GM12872 (cell line): ENCODE measurements at regions not wholly inside any gene's neighbourhood (a gene's known extent, or its start where the extent isn't known, plus 50 kb on each side); places are given as distances from the start of the nearest gene placed in this dataset.

Source experiments
- CTCF ChIP-seq: IDR thresholded peaks from 3 replicates; pipeline ENCODE4 v1.5.1; 2011; ENCODE audit warnings: low read depth, mild to moderate bottlenecking, low read length, moderate library complexity; ENCODE audit not compliant: insufficient read depth

DNA sequence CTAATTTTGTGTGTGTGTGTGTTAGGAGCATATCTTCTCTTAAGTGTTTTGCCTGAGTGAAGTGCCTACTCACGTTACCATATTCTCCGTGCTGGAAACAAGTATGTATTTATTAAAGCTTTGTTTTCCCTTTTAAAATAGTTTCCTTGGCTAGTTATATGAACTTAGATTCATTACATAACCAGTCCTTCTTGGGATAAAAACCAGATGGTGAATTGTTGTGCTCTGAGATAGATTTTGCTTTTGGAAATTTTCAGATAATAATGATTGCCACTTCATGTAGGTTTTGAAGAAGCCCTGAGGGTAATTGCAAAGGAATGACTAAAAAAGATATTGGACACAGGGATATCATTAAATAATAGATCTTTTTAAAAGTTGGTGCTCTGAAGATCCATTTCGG lies 390.2 kb upstream of the SGO1 start:
- TF ChIP-seq CTCF: no peak

GRCh38 chr3:20575146-20575545 lies 389.1 kb upstream of the SGO1 start:
- no peak for TF ChIP-seq CTCF

- no peak for TF ChIP-seq CTCF
Observed at GRCh38 chr3:20574746-20575145, 388.7 kb upstream of the SGO1 start.

DNA sequence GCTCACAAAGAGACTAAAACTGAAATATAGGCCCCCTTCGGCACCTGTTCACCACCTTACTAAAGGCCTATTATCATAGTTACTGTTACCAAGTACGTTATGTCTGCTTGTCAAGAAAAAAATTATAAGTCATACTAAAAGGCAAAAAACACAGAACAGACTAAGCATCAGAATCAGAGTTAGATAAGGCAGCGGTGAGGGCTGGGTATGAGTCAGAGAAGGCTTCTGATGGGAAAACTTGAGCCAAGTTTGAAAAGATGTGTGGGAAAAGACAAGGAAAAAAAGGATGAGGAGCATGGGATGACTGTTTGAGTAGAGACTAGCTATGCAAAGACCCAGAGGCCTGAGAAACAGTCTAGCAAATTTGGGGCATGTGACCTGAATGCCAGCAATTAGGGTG lies 387.2 kb upstream of the SGO1 start:
- no peak for TF ChIP-seq CTCF

DNA sequence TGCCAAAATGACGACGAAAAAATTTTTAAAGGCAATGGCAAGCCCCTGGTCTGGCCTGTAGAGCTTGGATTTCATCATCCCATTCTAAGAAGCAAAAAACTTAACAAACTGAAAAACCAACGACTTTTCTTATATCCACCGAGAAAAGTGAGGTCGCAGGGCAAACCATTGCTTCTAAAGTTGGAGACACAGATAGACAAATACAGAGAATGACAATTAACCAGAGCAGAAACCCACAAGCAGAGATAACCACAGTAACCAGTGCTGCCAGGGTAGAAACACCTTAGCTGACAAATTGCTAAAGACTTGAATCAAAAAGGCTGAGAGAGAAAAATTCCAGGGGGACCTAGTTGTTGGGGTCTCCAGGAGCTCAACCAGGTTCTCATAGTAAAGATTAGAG lies 386.5 kb upstream of the SGO1 start:
- no peak for TF ChIP-seq CTCF

DNA sequence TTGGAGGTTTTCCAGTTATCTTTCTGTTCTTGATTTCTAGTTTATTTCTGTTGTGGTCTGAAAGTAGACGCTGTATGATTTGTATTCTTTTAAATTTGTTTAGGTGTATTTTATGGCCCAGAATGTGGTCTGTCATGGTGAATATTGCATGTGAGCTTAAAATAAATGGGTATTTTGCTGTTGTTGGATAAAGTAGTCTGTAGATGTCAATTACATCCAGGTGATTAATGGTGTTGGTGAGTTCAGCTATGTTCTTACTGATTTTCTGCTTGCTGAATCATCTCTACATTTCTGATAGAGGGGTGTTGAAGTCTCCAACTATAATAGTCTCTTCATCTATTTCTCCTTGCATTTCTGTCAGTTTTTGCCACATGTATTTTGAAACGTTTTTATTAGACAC lies 383.3 kb upstream of the SGO1 start:
- TF ChIP-seq CTCF: no peak

DNA sequence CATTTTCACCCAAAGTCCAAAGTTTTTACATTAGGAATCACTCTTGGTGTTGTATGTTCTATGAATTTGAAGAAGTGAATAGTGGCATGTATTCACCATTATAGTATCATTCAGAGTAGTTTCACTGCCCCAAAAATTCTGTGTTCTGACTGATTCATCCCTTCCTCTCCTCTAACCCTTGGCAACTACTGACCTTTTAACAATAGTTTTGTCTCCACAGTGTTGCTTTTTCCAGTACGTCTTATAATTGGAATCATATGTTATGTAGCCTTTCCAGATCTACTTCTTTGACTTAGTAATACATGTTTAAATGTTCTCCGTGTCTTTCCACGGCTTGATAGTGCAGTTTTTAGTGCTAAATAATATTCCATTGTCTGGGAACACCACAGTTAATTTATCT lies 379.0 kb upstream of the SGO1 start:
- no peak for TF ChIP-seq CTCF

GRCh38 chr3:20563985-20564384 lies 378.0 kb upstream of the SGO1 start:
- no peak for TF ChIP-seq CTCF
